ENCODE measurements at regions not wholly inside any gene's neighbourhood (a gene's known extent, or its start where the extent isn't known, plus 50 kb on each side); places are given as distances from the start of the nearest gene placed in this dataset.

- H3K4me1 Mint-ChIP-seq: peaks cover 5% of the 10 kb centered on the region
- H3K4me3 Mint-ChIP-seq: no peak overlapping the region
- H3K27ac Mint-ChIP-seq: no peak overlapping the region
- peaks cover under 1% of the 10 kb centered on the region for H3K9me3 Mint-ChIP-seq
- TF ChIP-seq CTCF (IDR thresholded peaks at IDR 0.05; ENCODE audit: unreplicated experiment): no peak
- no peaks in the 10 kb centered on the region for H3K36me3 Mint-ChIP-seq
- no peaks in the 10 kb centered on the region for H3K27me3 Mint-ChIP-seq (ENCODE audit: low read depth)
- DNase-seq (ENCODE audit: low spot score in 2 of 2, unreplicated experiment in 2 of 2): no peak
Observed at GRCh38 chr13:72638059-72638815, 89.2 kb downstream of the MZT1 start.

GRCh38 chr13:72637561-72637960, 89.9 kb downstream of the MZT1 start:
- Mint-ChIP-seq H3K4me3 (no peak overlapping the region), H3K4me1 (peaks cover 5% of the 10 kb centered on the region), H3K9me3 (peaks cover 6% of the 10 kb centered on the region), H3K27ac (no peak overlapping the region), H3K36me3 (no peaks in the 10 kb centered on the region), H3K27me3 (ENCODE audit: low read depth) (no peaks in the 10 kb centered on the region)
- TF ChIP-seq CTCF (IDR thresholded peaks at IDR 0.05; ENCODE audit: unreplicated experiment): no peak
- no peak for DNase-seq (ENCODE audit: low spot score in 2 of 2, unreplicated experiment in 2 of 2)

- no peak for DNase-seq (ENCODE audit: low spot score in 2 of 2, unreplicated experiment in 2 of 2)
- Mint-ChIP-seq H3K36me3 (peaks cover 16% of the 10 kb centered on the region), H3K4me3 (no peak overlapping the region), H3K4me1 (no peaks in the 10 kb centered on the region), H3K9me3 (peaks cover 30% of the 10 kb centered on the region), H3K27ac (no peak overlapping the region), H3K27me3 (ENCODE audit: low read depth) (no peaks in the 10 kb centered on the region)
- TF ChIP-seq CTCF (IDR thresholded peaks at IDR 0.05; ENCODE audit: unreplicated experiment): no peak
Observed at GRCh38 chr13:72634859-72635258, 92.6 kb downstream of the MZT1 start.

- Mint-ChIP-seq H3K27me3 (ENCODE audit: low read depth) (no peaks in the 10 kb centered on the region), H3K27ac (no peak overlapping the region), H3K9me3 (peaks cover 11% of the 10 kb centered on the region), H3K36me3 (no peaks in the 10 kb centered on the region), H3K4me1 (peaks cover 30% of the 10 kb centered on the region), H3K4me3 (no peak overlapping the region)
- no peak for DNase-seq (ENCODE audit: low spot score in 2 of 2, unreplicated experiment in 2 of 2)
- TF ChIP-seq CTCF (IDR thresholded peaks at IDR 0.05; ENCODE audit: unreplicated experiment): no peak
Observed at GRCh38 chr13:72622546-72622945, 104.9 kb downstream of the MZT1 start.

GRCh38 chr13:72620874-72621273, 106.6 kb downstream of the MZT1 start:
- no peaks in the 10 kb centered on the region for H3K27me3 Mint-ChIP-seq (ENCODE audit: low read depth)
- H3K4me1 Mint-ChIP-seq: peaks cover 31% of the 10 kb centered on the region
- H3K4me3 Mint-ChIP-seq: no peak overlapping the region
- peaks cover 4% of the 10 kb centered on the region for H3K36me3 Mint-ChIP-seq
- H3K27ac Mint-ChIP-seq: peak overlapping the region; percentile 71
- no peak for DNase-seq (ENCODE audit: low spot score in 2 of 2, unreplicated experiment in 2 of 2)
- no peak for TF ChIP-seq CTCF (IDR thresholded peaks at IDR 0.05; ENCODE audit: unreplicated experiment)
- peaks cover 9% of the 10 kb centered on the region for H3K9me3 Mint-ChIP-seq

Data from mesothelial cell of epicardium (in vitro differentiated cells).